ENCODE measurements at regions not wholly inside any gene's neighbourhood (a gene's known extent, or its start where the extent isn't known, plus 50 kb on each side); places are given as distances from the start of the nearest gene placed in this dataset.

DNA sequence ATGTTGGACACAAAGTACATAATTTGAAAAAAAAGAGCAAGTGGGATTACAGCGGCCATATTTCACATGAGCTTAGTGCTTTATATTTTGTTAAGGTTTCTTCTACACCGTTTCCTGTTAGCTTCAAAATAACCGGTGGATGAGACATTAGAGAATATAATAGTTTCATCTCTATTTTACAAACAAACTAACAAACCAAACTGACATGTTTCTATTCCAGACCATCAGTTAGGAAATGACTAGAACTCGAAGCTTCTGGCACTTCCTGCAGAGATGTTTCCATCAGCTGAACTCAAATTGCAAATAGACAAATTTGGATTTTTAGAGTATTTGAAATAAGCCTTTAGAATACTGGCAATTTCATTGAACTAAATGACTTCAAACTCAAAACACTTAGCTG, 86.5 kb downstream of the MTRR start:
- ATAC-seq (no peak), DNase-seq (no peak)
- peaks cover 3% of the 10 kb centered on the region for H3K9me3 Mint-ChIP-seq
- no peak overlapping the region for H3K4me3 Mint-ChIP-seq
- H3K36me3 Mint-ChIP-seq (ENCODE audit: insufficient read depth): no peaks in the 10 kb centered on the region
- H3K27me3 Mint-ChIP-seq (ENCODE audit: low read depth): peaks cover 6% of the 10 kb centered on the region
- H3K4me1 Mint-ChIP-seq (ENCODE audit: low read depth): no peaks in the 10 kb centered on the region

DNA sequence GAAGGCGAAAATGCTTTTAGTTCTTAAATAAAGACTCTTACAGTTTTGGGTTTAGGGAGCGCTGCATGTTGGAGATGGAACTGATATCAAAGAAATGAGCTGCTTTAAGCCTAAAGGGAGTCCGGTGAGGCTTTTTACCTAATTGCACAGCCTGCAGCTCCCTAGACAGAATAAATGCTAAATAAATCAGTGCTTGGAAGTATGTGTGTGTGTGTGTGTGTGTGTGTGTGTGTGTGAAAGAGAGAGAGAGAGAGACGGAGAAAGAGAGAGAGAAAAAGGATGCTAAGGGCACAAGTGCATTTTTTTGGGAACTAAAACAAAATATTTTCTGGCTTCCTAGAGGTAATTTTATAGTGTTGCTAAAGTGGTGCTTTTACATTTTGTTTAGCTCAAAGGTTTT, 88.4 kb downstream of the MTRR start:
- H3K4me3 Mint-ChIP-seq: no peak overlapping the region
- ATAC-seq (no peak), DNase-seq (no peak)
- no peaks in the 10 kb centered on the region for H3K4me1 Mint-ChIP-seq (ENCODE audit: low read depth)
- H3K9me3 Mint-ChIP-seq: no peaks in the 10 kb centered on the region
- peaks cover 3% of the 10 kb centered on the region for H3K27me3 Mint-ChIP-seq (ENCODE audit: low read depth)
- no peaks in the 10 kb centered on the region for H3K36me3 Mint-ChIP-seq (ENCODE audit: insufficient read depth)

DNA sequence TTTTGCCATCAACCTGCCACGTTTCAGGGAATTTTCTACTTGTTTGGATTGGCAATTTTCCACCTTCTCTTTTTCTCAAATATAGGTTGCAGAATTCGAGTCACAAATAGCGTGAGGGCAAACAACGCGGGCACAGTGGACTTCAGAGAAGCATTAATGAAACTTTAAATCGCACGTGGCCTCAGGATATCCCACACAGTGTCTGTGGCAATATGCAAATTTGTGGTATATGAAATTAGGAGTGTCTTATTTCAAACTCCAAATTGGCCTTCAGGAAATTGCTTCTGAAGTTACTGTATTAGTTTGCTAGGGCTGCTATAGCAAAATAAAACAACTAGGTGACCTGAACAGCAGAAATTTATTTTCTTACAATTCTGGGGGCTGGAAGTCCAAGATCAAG, 91.2 kb downstream of the MTRR start:
- Mint-ChIP-seq H3K9me3 (no peaks in the 10 kb centered on the region), H3K36me3 (ENCODE audit: insufficient read depth) (no peaks in the 10 kb centered on the region), H3K4me3 (no peak overlapping the region), H3K27me3 (ENCODE audit: low read depth) (peaks cover 7% of the 10 kb centered on the region), H3K4me1 (ENCODE audit: low read depth) (no peaks in the 10 kb centered on the region)
- ATAC-seq: no peak
- DNase-seq: no peak

DNA sequence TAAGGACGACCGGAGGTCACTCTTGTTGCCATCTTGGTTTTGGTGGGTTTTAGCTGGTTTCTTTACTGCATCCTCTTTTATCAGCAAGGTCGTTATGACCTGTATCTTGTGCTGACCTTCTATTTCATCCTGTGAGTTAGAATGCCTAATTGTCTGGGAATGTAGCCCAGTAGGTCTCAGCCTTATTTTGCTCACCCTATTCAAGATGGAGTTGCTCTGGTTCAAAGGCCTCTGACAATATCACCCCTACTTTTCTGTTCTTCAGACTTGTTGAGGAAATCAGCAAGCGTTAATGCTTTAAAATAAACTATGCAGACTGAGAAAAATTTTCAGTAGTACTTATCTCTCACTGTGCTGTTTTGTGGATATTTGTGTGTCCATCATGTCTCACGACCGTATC, 92.6 kb downstream of the MTRR start:
- Mint-ChIP-seq H3K27me3 (ENCODE audit: low read depth) (peaks cover 7% of the 10 kb centered on the region), H3K9me3 (no peaks in the 10 kb centered on the region), H3K4me3 (no peak overlapping the region), H3K36me3 (ENCODE audit: insufficient read depth) (no peaks in the 10 kb centered on the region), H3K4me1 (ENCODE audit: low read depth) (no peaks in the 10 kb centered on the region)
- DNase-seq (no peak), ATAC-seq (no peak)

DNA sequence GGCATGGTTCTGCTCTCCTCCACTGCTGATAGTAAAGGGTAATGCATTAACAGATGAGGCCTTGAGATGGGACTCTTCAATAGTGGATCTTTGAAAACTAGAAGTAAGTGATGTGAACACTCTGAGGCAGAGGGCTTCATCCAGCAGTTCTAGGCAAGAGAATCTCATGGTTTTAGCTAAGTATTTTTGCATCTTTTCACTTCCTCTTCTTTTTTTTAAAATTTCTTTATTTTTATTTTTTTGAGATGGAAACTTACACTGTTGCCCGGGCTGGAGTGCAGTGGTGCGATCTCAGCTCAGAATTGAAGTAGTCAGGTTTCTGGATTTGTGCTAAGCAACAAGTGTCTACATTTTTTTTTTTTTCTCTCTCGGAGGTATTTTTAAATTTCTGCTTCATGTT, 101.9 kb downstream of the MTRR start:
- Mint-ChIP-seq H3K4me1 (ENCODE audit: low read depth) (no peaks in the 10 kb centered on the region), H3K4me3 (no peak overlapping the region), H3K36me3 (ENCODE audit: insufficient read depth) (no peaks in the 10 kb centered on the region), H3K27me3 (ENCODE audit: low read depth) (peaks cover 2% of the 10 kb centered on the region), H3K9me3 (no peaks in the 10 kb centered on the region)
- DNase-seq (no peak), ATAC-seq (no peak)

DNA sequence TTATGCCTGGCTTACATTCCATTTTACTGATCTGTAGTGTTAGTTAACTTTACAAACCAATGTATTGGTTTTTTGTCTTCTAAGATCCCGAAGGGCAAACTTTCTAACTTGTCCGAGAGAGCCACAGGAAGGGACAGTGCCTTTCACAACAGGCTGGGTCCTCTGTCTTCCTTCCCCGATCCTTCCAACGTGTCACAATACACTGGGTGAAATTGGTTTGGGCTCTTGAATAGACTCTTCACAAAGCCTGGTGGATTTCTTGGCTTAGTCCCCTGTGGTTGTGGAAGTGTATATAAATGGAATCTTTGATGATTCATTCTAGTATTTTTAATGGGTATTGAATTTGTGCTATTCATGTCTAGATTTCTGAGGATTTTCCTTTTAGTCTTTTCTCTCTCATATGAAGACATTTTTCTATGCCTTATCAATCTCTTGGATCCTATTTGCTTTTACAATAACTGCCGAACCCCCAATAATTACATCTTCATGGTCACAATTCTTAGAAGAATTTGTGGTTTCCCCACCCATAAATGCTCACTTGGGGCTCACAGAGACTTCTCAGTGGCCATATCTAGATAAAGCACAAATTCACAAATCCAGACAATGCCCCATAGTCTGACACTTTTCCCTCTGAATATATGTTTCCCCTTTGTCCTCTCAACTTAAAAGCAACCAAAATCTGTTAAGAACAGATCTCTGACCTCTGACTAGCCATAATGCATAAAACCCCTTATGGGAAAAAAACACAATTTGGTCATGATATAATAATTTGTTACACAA, 107.7 kb downstream of the MTRR start:
- Mint-ChIP-seq H3K36me3 (ENCODE audit: insufficient read depth) (no peaks in the 10 kb centered on the region), H3K9me3 (no peaks in the 10 kb centered on the region), H3K4me3 (no peak overlapping the region), H3K27me3 (ENCODE audit: low read depth) (peaks cover 2% of the 10 kb centered on the region), H3K4me1 (ENCODE audit: low read depth) (no peaks in the 10 kb centered on the region)
- ATAC-seq (no peak), DNase-seq (no peak)

DNA sequence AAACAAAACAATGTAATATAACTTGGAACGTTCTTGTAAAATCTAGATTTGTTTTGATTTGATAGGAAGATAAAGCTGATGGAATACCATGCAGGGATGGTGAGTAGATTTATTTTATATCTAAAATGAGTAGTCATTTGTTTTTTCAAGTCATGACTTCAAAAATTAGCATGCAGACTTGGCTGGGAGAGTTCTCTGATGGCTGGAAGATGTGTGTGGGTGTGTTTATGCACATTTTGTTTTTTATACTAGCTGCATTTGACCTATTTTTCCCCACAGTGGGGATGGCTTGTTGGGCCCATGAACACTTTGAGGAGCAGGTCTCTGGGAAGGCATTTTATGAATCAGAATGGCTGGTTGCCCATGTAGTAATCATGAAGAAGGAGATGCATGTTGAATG, 109.2 kb downstream of the MTRR start:
- no peak for ATAC-seq
- Mint-ChIP-seq H3K4me3 (no peak overlapping the region), H3K4me1 (ENCODE audit: low read depth) (no peaks in the 10 kb centered on the region), H3K36me3 (ENCODE audit: insufficient read depth) (no peaks in the 10 kb centered on the region), H3K9me3 (no peaks in the 10 kb centered on the region), H3K27me3 (ENCODE audit: low read depth) (peaks cover 2% of the 10 kb centered on the region)
- DNase-seq: no peak

DNA sequence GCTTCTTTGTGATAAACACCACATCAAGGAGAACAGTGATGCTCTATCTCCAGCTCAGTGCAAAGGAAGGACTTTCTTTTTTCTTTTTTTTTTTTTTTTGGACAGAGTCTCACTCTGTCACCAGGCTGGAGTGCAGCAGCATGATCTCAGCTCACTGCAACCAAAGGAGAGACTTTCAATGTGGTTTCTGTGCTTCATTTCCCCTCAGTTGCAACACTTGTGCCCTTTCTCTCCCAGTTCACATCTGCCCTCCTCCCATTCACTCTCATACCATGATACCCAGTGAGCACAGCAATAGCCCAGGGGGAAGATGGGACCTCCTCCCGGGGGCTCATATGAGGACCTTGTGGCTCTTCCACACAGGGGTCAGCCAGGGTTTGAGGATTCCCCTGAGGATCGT, 110.0 kb downstream of the MTRR start:
- Mint-ChIP-seq H3K9me3 (no peaks in the 10 kb centered on the region), H3K4me3 (no peak overlapping the region), H3K36me3 (ENCODE audit: insufficient read depth) (no peaks in the 10 kb centered on the region), H3K4me1 (ENCODE audit: low read depth) (no peaks in the 10 kb centered on the region), H3K27me3 (ENCODE audit: low read depth) (peaks cover 2% of the 10 kb centered on the region)
- DNase-seq (no peak), ATAC-seq (no peak)

DNA sequence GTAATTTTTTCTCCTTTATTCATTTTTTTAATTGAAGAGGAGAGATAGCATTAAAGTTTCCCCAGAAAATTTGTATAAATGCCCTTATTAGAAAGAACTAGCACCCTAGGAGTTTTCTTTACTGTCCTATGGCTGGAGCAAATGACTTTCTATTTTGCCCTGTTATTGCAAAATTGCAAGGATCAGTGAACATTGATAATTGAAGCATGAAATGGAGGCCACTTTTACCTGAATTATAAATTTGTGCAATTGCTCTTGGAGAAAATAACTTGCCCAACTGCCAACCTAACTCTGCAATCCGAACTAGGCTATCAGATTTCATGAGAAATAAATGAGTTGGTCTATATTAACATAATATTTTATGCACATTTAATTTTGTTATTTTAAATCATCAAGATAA, 111.9 kb downstream of the MTRR start:
- no peaks in the 10 kb centered on the region for H3K36me3 Mint-ChIP-seq (ENCODE audit: insufficient read depth)
- H3K9me3 Mint-ChIP-seq: no peaks in the 10 kb centered on the region
- H3K4me1 Mint-ChIP-seq (ENCODE audit: low read depth): no peaks in the 10 kb centered on the region
- ATAC-seq (no peak), DNase-seq (no peak)
- H3K27me3 Mint-ChIP-seq (ENCODE audit: low read depth): peaks cover 4% of the 10 kb centered on the region
- no peak overlapping the region for H3K4me3 Mint-ChIP-seq

DNA sequence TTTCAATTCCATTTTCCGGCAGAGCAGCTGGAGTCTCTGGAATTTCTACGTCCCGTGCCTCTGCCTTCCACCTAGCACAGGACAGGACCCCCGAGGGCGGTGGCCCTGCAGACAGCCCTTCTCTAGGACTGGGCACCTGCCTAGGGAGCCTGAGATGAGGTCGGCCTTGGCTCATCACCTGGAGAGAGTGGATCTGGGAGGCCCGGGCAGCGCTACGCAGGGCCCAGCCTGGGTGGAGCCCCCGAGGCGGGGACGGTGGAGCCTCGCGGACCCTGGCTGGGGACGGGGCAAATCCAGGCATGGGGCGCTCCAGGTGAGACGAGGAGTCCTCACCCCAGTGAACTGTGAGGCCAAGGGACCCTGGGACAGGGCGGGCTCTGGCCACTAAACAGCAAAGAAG, 114.5 kb downstream of the MTRR start:
- Mint-ChIP-seq H3K9me3 (no peaks in the 10 kb centered on the region), H3K27me3 (ENCODE audit: low read depth) (peaks cover 4% of the 10 kb centered on the region), H3K36me3 (ENCODE audit: insufficient read depth) (no peaks in the 10 kb centered on the region), H3K4me1 (ENCODE audit: low read depth) (no peaks in the 10 kb centered on the region), H3K4me3 (no peak overlapping the region)
- DNase-seq: no peak
- ATAC-seq: no peak

DNA sequence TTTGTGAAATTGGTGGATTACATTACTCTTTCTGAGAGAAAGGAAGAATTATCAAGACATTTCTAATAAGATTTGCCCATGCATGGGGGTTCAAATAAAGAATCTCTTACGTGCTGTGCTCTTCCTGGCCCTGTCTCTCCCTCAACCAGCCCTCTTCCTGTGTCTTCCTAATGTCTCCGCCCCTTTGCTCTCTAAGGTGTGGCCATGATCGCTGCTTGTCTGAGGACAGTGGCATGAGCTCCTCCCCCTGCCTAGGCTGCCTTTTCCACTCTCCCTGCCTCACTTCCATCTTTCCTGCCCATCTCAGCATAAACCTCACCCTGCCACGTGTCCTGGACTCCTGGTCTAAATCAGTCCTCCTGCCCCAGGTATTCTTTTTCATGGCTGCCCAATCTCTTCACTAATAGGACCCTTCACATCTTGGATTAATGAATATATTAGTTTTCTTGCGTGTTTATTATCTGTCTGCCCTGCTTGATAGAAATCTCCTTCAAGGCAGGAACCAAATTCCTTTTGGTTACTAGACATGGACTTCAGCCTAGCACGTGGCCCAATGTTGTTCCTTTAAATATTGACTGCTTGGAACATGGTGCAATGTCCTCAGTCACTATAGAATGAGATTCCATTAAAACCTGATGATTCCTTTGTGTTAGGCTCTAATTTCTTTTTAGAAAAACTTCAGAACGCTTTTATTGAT, 122.3 kb downstream of the MTRR start:
- no peaks in the 10 kb centered on the region for H3K4me1 Mint-ChIP-seq (ENCODE audit: low read depth)
- H3K4me3 Mint-ChIP-seq: no peak overlapping the region
- ATAC-seq: no peak
- H3K9me3 Mint-ChIP-seq: no peaks in the 10 kb centered on the region
- no peaks in the 10 kb centered on the region for H3K36me3 Mint-ChIP-seq (ENCODE audit: insufficient read depth)
- DNase-seq: no peak
- H3K27me3 Mint-ChIP-seq (ENCODE audit: low read depth): peaks cover 3% of the 10 kb centered on the region

DNA sequence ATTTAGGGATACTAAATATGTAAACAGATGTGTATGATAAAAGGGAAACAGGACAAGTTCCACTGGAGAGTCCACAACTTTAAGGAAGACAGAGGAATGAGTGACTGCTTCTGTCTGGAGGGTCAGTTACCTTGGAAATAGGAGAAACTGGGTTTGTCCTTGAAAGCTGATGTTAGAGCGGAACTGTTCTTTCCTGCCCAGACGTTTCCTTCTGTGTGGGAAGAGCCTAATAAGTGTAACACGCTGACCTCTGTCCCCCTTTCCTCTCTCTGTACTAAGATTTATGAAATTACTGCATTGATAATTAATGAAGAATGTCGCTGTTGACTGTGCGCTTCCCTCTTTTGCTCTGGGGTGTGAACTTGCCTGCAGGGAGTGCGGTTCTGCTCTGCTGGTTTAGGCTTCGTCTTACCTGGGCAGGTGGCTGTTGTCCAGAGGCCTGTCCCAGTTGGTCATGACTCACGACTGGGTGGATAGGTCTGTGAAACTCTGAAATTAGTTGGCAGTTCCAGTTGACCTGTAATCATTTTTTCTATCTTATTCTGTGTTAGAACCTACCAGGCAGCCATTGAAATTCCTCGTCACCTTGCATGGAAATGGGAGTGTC, 126.8 kb downstream of the MTRR start:
- no peak overlapping the region for H3K4me3 Mint-ChIP-seq
- H3K27me3 Mint-ChIP-seq (ENCODE audit: low read depth): no peaks in the 10 kb centered on the region
- DNase-seq: no peak
- ATAC-seq: no peak
- no peaks in the 10 kb centered on the region for H3K4me1 Mint-ChIP-seq (ENCODE audit: low read depth)
- no peaks in the 10 kb centered on the region for H3K9me3 Mint-ChIP-seq
- H3K36me3 Mint-ChIP-seq (ENCODE audit: insufficient read depth): no peaks in the 10 kb centered on the region

DNA sequence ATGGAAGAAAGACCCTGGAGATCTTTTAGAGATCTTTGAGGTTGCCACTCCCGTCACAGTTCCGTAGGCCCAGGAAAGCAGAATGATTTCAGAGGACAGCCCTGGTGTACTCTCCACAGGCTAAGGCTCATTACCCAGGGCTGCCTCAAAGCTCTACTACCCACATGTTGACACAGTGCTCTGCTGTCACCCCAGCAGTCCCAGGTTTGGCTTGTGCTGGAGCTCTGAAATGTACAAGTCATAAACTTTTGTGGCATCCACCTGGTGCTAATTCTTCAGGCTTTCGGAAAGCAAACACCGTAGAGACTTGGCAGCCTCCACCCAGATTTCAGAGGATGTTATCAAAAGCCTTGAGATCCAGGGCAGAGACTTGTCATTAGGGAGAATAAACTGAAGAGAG, 136.5 kb downstream of the MTRR start:
- DNase-seq (no peak), ATAC-seq (no peak)
- no peaks in the 10 kb centered on the region for H3K4me1 Mint-ChIP-seq (ENCODE audit: low read depth)
- peaks cover 3% of the 10 kb centered on the region for H3K27me3 Mint-ChIP-seq (ENCODE audit: low read depth)
- H3K36me3 Mint-ChIP-seq (ENCODE audit: insufficient read depth): no peaks in the 10 kb centered on the region
- H3K9me3 Mint-ChIP-seq: peaks cover 21% of the 10 kb centered on the region
- no peak overlapping the region for H3K4me3 Mint-ChIP-seq

DNA sequence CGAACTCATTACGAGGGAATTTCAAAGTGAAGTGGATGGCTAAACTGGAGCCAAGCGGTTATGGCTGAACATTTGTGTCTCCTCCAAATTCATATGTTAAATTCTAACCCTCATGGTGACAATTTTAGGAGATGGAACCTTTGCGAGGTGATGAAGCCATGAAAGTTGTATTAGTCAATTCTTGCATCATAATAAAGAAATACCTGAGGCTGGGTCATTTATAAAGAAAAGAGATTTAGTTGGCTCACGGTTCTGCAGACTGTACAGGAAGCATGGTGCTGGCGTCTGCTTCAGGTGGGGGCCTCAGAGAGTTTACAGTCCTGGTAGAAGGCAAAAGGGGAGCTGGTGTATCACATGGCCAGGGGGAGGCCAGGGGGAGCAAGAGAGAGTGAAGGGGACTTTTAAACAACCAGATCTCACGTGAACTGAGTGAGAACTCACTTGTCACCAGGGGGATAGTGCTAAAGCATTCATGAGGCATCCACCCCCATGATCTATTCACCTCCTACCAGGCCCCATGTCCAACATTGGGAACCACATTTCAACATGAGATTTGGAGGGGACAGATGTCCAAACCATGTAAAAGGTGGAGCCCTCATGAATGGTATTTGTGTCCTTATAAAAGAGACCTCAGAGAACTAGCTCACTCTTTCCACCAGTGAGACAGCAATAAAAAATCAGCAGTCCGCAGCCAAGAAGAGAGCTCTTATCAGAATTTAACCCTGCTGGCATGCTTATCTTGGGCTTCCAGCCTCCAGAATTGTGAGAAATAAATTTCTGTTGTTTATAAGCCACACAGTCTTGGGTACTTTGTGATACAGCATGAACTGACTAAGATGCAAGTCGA, 143.4 kb downstream of the MTRR start:
- H3K36me3 Mint-ChIP-seq (ENCODE audit: insufficient read depth): no peaks in the 10 kb centered on the region

More for the DNA sequence above, 143.4 kb downstream of the MTRR start:
- Mint-ChIP-seq H3K27me3 (ENCODE audit: low read depth) (peaks cover 3% of the 10 kb centered on the region), H3K4me1 (ENCODE audit: low read depth) (no peaks in the 10 kb centered on the region), H3K4me3 (no peak overlapping the region), H3K9me3 (peaks cover 3% of the 10 kb centered on the region)
- no peak for ATAC-seq
- no peak for DNase-seq
